HG03565 (cell line): ENCODE measurements at regions not wholly inside any gene's neighbourhood (a gene's known extent, or its start where the extent isn't known, plus 50 kb on each side); places are given as distances from the start of the nearest gene placed in this dataset.

Experiments used
- ATAC-seq: cut with Tn5 transposase; IDR thresholded peaks from one replicate; pipeline ENCODE4 v1.9.1; 2021; ENCODE audit warnings: mild to moderate bottlenecking, moderate library complexity; ENCODE audit not compliant: unreplicated experiment

GRCh38 chr6:87815449-87815848 lies 113.4 kb upstream of the AKIRIN2 start:
- no peak for ATAC-seq

DNA sequence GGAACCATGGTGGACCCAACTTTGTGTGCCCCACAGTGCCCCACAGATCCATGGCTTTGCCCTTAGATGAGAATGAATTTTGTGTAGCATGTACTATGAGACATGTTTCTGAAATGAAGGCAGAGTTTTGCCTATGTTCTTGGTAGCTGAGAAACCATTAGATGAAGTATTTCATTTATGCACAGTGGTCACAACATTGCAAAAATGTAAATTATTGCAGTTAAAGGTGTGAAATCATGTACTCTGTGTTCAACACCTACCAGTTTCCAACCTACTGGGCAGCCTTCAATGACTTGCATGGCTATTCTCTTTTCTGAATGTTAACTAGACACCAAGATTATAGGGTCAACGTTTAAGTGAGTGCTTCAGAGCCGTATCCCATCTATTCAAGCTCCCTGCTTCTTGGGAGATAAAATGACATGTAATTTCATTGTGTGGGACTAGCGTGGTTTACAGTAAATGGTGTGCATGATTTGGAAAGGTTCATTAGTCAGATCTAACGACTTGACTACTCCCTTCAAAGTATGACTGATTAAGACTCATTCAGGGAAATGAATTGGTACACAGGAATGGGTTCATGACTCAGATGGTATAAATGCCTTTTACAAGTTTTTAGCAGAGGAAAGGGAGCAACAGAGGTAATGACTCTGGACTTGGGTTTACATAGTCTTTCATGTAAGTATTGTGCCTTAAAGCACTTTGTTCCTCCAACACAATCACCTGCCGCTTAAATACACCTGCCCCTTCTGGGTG lies 106.1 kb upstream of the AKIRIN2 start:
- ATAC-seq, result no peak

GRCh38 chr6:87807475-87807874 lies 105.4 kb upstream of the AKIRIN2 start:
- ATAC-seq, result peak; percentile 91

GRCh38 chr6:87806635-87807034 lies 104.6 kb upstream of the AKIRIN2 start:
- no peak for ATAC-seq

DNA sequence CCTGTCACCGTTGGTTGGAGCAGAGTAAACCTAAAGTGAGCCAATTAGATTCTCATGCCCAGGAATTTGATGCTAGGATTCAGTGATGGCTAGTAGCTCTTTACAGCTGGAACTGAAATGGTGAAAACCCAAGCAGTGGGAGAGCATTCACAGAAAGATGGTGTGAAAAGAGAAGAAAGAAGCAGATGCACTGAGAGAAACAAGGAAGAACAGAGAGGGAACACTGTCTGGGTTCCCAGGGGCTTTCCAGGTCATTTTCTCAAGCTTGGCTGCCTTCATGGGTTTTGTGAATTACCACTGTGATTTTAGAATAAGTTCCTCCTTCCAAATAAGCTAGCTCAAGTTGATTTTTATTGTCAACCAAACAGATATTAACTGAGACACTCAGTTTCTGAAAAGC lies 104.1 kb upstream of the AKIRIN2 start:
- no peak for ATAC-seq

- no peak for ATAC-seq
Measured at GRCh38 chr6:87803791-87804190, 101.8 kb upstream of the AKIRIN2 start.

DNA sequence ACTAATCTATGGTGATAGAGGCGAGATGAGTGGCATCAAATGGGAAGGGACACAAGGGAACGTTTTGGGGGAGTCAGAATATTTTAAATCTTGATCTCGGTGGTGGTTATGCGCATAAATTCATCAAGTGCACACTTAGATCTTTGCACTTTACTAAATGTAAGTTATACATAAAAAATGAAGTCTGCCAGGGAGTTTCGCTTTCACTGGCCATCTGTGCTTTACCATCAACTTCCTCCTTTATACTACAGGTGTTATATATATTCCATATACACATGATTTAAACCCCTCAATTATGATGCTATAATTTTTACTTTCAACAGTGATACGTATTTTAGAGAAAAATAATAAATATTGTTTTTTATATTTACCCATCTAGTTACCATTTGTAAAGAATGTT lies 97.6 kb upstream of the AKIRIN2 start:
- ATAC-seq, result no peak

DNA sequence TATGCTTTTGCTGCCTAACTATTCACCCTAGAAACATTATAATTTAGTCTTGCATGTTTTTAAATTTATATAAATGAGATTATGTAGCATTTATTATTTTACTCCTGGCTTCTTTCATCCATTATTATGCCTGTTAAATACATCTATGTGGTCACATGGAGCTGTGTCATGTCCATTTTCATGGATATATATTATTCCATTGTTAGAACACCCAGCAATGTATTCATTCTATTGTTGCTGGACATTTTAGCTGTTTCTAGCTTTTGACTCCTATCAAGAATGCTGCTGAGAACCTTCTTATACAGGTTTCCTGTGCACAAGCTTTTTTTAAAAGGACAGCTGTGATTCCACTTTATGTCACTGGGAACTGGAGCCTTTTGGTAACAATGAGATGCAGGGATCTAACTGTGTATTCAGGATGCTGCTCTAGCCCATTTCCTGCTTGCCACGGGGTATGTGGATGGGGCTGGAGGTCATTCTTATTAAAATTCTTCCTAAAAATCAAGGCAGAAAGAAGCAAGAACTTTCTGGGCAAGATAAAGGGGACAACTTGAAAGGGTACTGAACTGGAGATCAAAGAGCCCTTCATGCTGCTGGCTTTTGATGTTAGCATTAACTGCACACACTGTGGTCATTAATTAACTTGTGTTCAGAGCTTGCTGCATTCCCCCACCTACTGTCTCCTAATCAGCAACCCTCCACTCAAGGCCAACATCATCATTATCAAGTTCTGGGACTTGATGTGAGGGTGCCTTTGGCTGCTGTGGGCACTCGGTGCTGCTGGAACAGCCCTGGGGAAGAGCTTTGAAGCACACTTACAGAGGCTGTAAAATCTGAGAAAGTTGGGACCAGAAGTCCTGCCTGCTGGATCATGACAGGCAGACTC lies 96.6 kb upstream of the AKIRIN2 start:
- no peak for ATAC-seq

- no peak for ATAC-seq
Measured at GRCh38 chr6:87794922-87795885, 93.2 kb upstream of the AKIRIN2 start.

DNA sequence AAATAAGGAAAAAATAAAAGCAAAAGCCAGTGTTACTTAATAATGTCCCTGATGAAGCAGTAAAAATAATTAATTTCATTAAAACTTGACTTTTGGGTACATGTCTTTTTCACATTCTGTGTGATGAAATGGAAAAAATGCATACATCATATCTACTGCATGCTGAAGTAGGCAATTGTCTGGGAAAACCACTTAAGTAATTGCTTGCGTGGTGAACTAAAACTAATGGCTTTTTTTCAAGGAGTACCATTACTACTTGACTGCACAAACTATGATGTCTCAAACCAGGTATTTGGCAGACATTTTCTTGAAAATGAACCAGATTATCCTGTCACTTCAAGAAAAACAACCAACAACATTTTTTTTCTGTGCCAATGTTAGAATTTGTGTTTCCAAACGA lies 91.3 kb upstream of the AKIRIN2 start:
- no peak for ATAC-seq

DNA sequence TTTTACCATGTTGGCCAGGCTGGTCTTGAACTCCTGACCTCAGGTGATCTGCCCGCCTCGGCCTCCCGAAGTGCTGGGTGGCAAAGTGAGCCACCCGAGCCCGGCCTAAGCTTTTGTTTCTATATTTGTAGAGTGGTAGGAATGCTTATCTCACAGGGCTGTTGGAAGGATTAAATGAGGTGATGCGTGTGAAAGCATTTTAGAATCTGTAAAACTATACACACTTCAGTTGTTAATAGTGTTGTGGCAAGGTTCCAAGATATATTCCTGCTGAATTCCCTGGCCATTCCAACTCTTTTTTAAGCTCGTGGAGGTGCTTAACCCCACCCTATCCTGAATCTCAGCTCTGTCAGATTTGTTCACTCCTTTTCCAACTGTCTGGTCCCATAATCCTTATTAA lies 89.9 kb upstream of the AKIRIN2 start:
- ATAC-seq, result no peak

GRCh38 chr6:87791485-87791884 lies 89.5 kb upstream of the AKIRIN2 start:
- ATAC-seq, result no peak

GRCh38 chr6:87791029-87791428 lies 89.0 kb upstream of the AKIRIN2 start:
- ATAC-seq, result no peak

GRCh38 chr6:87789900-87790290 lies 87.9 kb upstream of the AKIRIN2 start:
- no peak for ATAC-seq

- no peak for ATAC-seq
Measured at GRCh38 chr6:87789198-87789899, 87.3 kb upstream of the AKIRIN2 start.

DNA sequence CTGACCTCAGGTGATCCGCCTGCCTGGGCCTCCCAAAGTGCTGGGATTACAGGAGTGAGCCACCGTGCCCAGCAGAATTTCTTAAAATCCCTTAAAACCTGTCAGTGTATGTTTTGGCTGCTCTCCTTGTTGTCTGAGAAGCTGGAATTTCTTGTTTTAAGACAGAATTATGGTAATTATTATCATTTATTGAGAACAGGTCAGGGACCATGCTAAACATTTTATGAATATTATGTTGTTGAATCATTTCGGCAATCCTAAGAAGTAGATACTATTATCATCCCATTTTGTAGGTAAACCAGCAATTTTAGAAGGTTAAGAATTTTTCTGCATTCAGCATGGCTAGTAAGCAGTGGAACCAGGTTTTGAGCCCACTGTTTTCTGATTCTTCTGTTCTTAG lies 86.1 kb upstream of the AKIRIN2 start:
- no peak for ATAC-seq

DNA sequence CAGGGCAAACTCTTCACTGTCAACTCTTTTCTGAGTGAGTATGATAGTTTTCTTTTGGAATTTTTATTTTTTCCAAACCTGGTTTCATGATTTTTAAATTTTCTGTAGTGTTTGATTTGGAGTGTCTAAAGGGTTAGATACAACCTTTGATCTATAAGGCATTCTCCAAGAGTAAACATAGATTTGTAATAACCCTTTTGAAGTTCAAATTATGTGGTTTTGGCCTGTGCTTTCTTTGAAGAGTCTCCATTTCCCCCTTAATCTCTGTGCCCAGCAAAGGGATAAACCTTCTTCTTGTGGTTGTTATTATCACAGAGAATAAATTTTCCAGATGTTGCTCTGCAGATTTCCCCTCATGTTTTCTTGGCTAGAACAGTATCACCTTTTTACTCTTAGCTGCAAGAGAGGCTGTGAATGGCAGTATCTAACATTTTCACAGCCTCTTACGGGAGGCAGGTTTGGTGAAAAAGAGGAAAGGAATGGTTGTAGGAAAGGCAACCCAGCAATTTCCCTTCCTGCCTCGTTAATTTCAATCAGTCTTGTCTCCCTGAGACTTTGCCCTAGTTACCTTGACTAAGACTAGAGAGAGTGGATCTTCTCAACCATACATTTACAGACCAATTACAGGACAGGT lies 83.3 kb upstream of the AKIRIN2 start:
- no peak for ATAC-seq

DNA sequence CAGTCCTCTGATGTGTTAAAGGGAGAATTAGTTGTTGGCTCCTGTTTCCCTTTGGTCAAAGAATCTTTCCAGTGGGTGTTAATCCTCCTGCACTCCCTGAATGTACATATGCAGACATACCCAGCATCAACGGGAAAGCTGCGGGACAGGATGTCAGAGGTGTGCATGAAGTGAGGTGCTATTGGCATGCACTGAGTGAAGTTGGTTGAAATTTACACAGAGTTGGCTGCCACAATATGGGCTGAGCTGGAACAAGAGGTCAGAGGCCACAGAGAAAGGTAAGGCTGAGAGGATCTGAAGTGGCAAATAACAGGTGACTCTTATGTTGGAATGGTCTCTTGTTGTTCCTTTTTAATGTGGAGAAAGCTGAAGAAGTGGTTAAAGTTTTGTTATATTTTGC lies 82.7 kb upstream of the AKIRIN2 start:
- no peak for ATAC-seq

DNA sequence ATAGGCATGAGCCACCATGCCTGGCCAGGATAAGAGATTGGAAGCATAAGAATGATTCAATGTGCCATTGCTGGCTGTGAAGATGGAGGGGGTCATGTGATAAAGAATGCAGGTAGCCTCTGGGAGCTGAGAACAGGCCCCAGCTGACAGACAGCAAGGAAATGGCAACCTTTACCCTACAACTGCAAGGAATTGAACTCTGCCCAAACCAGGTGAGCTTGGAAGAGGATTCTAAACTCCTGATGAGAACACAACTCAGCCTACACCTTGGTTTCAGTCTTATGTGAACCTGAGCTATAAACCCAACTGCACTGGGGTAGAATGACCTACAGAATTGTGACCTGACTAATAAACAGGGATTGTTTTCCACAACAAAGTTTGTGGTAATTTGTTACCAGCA lies 82.0 kb upstream of the AKIRIN2 start:
- ATAC-seq, result no peak

- no peak for ATAC-seq
Measured at GRCh38 chr6:87779542-87779941, 77.5 kb upstream of the AKIRIN2 start.
